ENCODE measurements at regions not wholly inside any gene's neighbourhood (a gene's known extent, or its start where the extent isn't known, plus 50 kb on each side); places are given as distances from the start of the nearest gene placed in this dataset.
"Not testable (repeated sequence)": the region's sequence is repeated elsewhere in the genome, so short reads cannot be mapped to it uniquely, and the experiment has no call there.

- Histone ChIP-seq H3K9me3 (no peaks in the 10 kb centered on the region), H3K4me3 (no peak overlapping the region), H3K4me1 (no peaks in the 10 kb centered on the region), H3K27me3 (ENCODE audit: insufficient read depth in 3 of 3, low read length in 2 of 3) (no peaks in the 10 kb centered on the region), H3K36me3 (ENCODE audit: insufficient read depth in 1 of 2, low read depth in 1 of 2) (no peaks in the 10 kb centered on the region), H3K27ac (no peak overlapping the region)
- no peak for TF ChIP-seq CTCF (IDR thresholded peaks at IDR 0.05)
- intact Hi-C loops (cut with DNase I), result no loop called here
- no peak for ATAC-seq
- DNase-seq, result no peak
Measured at GRCh38 chr4:134072137-134072536, 129.5 kb downstream of the PABPC4L start.

- no peak for DNase-seq
- Histone ChIP-seq H3K36me3 (ENCODE audit: insufficient read depth in 1 of 2, low read depth in 1 of 2) (no peaks in the 10 kb centered on the region), H3K27ac (no peak overlapping the region), H3K27me3 (ENCODE audit: insufficient read depth in 3 of 3, low read length in 2 of 3) (no peaks in the 10 kb centered on the region), H3K4me1 (no peaks in the 10 kb centered on the region), H3K4me3 (no peak overlapping the region), H3K9me3 (no peaks in the 10 kb centered on the region)
- no peak for ATAC-seq
- intact Hi-C loops (cut with DNase I), result no loop called here
- TF ChIP-seq CTCF (IDR thresholded peaks at IDR 0.05), result no peak
- WGBS, 3 donors, result 91 to 96% (median 95%) methylated on average over 6 of the region's 6 CpGs
Measured at GRCh38 chr4:134070174-134070573, 131.4 kb downstream of the PABPC4L start.

GRCh38 chr4:134057356-134057755 lies 144.2 kb downstream of the PABPC4L start:
- TF ChIP-seq CTCF (IDR thresholded peaks at IDR 0.05), result no peak
- no peaks in the 10 kb centered on the region for H3K4me1 ChIP-seq
- no peak overlapping the region for H3K4me3 ChIP-seq
- no peaks in the 10 kb centered on the region for H3K27me3 ChIP-seq (ENCODE audit: insufficient read depth in 3 of 3, low read length in 2 of 3)
- no peaks in the 10 kb centered on the region for H3K36me3 ChIP-seq (ENCODE audit: insufficient read depth in 1 of 2, low read depth in 1 of 2)
- intact Hi-C loops (cut with DNase I), result no loop called here
- 88 to 97% (median 94%) methylated on average over 3 of the region's 3 CpGs for WGBS, 3 donors
- no peak overlapping the region for H3K27ac ChIP-seq
- DNase-seq, result no peak
- ATAC-seq, result no peak
- H3K9me3 ChIP-seq, result no peaks in the 10 kb centered on the region

GRCh38 chr4:134046221-134046620 lies 155.4 kb downstream of the PABPC4L start:
- H3K4me3 ChIP-seq; DNase-seq; ATAC-seq; H3K4me1 ChIP-seq; H3K27me3 ChIP-seq (ENCODE audit: insufficient read depth in 3 of 3, low read length in 2 of 3); H3K27ac ChIP-seq; H3K36me3 ChIP-seq (ENCODE audit: insufficient read depth in 1 of 2, low read depth in 1 of 2); intact Hi-C loops (cut with DNase I); H3K9me3 ChIP-seq: not testable (repeated sequence)
- 78 to 83% (median 80%) methylated on average over 6 of the region's 6 CpGs for WGBS, 3 donors

- no peak overlapping the region for H3K27ac ChIP-seq
- WGBS, 3 donors, result 88 to 91% (median 90%) methylated on average over 3 of the region's 3 CpGs
- intact Hi-C loops (cut with DNase I), result no loop called here
- no peaks in the 10 kb centered on the region for H3K36me3 ChIP-seq (ENCODE audit: insufficient read depth in 1 of 2, low read depth in 1 of 2)
- H3K4me1 ChIP-seq, result no peaks in the 10 kb centered on the region
- ATAC-seq (no peak), DNase-seq (no peak)
- TF ChIP-seq CTCF (IDR thresholded peaks at IDR 0.05), result no peak
- H3K27me3 ChIP-seq (ENCODE audit: insufficient read depth in 3 of 3, low read length in 2 of 3), result no peaks in the 10 kb centered on the region
- H3K4me3 ChIP-seq, result no peak overlapping the region
- no peaks in the 10 kb centered on the region for H3K9me3 ChIP-seq
Measured at GRCh38 chr4:134045411-134045810, 156.2 kb downstream of the PABPC4L start.
